Coronary artery (tissue), 2 donors: ENCODE measurements at regions not wholly inside any gene's neighbourhood (a gene's known extent, or its start where the extent isn't known, plus 50 kb on each side); places are given as distances from the start of the nearest gene placed in this dataset.

Source experiments
- DNase-seq: peaks from one replicate; pipeline ENCODE4 v3.0.0-alpha.2; 2017; ENCODE audit warnings: low spot score
- H3K27ac ChIP-seq, 2 donors: fragments of 200-600 bp; sonication (generic); one replicate each; pipeline ENCODE4 v1.5.1; 2016 to 2019
- H3K4me3 ChIP-seq: fragments of 200-600 bp; sonication (generic); 2 replicates; pipeline ENCODE4 v1.5.1; 2016; ENCODE audit warnings: mild to moderate bottlenecking, moderate library complexity
- CTCF ChIP-seq: fragments of 200-600 bp; sonication (generic); IDR thresholded peaks from one replicate; pipeline ENCODE4 v1.5.1; 2019; ENCODE audit warnings: antibody characterized with exemption

- Histone ChIP-seq H3K27ac (no peak overlapping the region), H3K4me3 (no peak overlapping the region)
- DNase-seq = no peak
- no peak for TF ChIP-seq CTCF
Observed at GRCh38 chr2:4130651-4131050, 427.3 kb downstream of the DCDC2C start.

DNA sequence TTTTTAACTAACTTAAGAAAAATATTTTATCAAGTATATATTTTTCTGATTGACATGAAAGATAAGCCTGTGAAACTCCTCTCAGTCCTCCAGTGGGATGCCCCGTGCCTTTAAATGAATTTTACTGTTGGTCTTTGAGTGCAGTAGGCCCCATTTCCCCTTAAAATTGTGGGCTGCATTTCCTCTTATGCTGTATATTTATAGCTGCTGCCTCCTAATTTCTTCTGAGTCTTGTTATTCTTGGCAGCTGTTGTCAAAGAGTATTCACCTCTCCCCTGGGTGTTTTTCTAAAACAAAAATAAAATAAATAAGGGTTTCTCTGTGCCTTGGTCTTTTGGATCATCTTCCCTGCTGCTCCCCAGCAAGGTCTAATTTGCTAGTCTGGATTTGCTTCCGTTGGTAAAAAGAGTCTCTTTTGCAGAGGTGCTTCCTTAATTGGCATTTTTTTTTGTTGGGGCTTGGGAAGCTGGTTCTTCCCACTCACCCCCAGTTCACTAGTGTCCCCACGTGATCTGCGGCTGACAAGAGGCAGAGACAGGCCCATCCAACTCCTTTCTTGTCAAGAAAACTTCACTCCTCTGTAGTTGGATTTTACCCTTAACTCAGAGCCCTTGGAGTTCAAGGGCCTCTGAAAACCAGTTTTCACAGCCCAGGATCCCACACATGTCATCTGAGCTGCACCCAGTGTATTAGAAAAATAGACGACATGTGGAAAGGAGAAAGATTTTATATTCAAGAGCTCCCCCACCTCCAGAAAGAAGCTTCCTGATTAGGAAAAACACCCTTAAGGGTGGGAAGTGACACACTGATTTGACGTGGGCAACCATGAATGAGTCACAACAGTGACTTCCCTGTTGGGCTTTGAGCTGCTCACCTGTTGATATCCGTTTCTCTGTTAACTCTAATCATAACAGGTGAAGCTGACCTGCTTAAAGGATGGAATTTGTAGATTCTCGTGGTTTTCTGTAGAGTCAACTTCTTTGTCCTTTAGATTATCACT, 431.5 kb downstream of the DCDC2C start:
- H3K4me3 ChIP-seq = no peak overlapping the region
- no peak for DNase-seq
- TF ChIP-seq CTCF = no peak

DNA sequence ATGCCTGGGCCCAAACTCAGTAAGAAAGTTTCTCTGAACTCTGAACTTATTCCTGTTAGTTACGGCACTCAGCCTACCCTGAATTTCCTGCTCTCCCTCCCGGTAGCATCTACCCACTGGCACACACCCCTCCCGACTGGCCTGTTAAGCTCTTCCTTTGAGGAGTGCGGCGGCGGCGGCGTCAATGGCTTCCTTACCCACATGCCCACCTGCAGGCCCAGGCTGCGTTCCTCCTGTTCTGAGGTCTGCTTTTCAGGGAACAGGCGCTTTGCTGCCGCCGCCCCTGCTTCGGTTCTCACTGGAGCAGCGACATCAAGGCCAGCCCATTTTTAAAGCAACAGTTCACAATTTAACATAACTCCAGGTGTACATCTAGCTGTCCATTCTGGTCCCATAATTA, 432.4 kb downstream of the DCDC2C start:
- Histone ChIP-seq H3K27ac (no peak overlapping the region), H3K4me3 (no peak overlapping the region)
- DNase-seq = no peak
- no peak for TF ChIP-seq CTCF

More for the DNA sequence above, 431.5 kb downstream of the DCDC2C start:
- H3K27ac ChIP-seq = no peak overlapping the region

DNA sequence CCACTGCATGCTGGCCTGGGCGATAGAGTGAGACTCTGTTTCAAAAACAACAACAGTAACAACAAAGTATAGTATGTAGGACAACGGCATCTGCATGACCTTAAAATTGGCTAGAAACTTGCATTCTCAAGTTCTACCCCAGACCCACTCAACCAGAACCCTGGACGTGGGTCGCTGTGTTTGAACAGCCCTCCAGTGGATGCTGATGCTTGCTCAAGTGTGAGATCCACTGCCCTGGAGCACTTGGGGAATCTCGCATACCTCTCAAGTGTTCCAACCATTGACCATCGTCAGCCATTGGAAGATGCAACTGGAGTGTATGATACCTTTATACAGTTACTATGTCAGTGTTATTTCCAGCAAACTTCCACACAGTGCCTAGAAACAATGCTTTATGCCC, 435.9 kb downstream of the DCDC2C start:
- TF ChIP-seq CTCF = no peak
- no peak for DNase-seq
- H3K27ac ChIP-seq = no peak overlapping the region
- H3K4me3 ChIP-seq = no peak overlapping the region

DNA sequence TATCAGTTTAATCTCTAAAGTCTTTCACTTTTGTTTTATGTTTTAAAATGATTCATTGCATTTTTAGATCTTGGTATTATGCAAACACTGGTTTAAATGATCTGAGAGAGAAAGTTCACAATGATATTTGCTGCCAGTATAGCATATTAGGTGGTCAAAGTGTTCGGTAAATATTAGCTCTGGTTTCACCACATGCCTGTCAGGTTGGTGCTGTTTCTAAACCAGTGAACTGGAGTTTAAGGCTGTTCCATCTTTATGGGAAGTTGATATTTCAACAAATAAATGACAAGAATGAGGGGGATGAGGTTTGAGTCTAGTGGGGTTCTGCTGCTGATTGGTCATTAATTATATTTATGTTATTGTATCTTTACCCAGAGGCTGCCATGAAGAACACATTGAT, 436.4 kb downstream of the DCDC2C start:
- no peak for TF ChIP-seq CTCF
- Histone ChIP-seq H3K27ac (no peak overlapping the region), H3K4me3 (no peak overlapping the region)
- no peak for DNase-seq

DNA sequence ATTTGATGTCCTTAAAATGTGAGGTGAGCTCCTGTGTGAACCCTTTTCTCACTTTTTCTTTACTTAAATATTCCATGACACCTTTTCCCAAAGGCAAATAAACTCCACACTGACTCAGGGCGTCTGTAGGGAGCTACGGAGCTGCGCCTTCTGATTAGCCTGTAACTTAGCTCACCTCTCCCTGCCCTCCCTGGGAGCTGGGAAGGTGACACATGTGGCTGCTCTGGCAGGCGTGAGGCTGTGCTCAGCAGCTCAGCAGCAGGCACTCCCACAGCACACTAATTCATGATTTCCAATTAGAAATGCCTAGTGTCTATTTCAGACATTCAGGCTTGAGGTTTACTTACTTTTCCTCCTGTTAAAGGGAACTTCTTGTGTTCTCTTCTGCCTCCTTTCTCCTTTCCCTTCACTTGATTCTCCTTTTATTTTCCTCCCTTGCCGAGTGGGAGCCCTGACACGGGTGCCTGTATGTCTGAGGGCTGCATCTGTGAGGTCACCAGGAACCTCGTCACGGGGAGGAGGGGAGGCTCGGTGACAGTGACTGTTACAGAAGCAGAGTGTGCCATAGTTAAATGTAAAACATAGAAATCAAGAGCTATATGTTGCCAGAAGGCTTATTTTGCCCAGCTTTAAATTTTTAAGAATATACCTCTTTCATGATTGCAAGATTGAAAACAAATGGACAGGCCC, 437.1 kb downstream of the DCDC2C start:
- no peak overlapping the region for H3K4me3 ChIP-seq
- no peak for TF ChIP-seq CTCF
- no peak for DNase-seq
- no peak overlapping the region for H3K27ac ChIP-seq
